GM21717 (cell line): ENCODE measurements at regions not wholly inside any gene's neighbourhood (a gene's known extent, or its start where the extent isn't known, plus 50 kb on each side); places are given as distances from the start of the nearest gene placed in this dataset.
"Not testable (repeated sequence)": the region's sequence is repeated elsewhere in the genome, so short reads cannot be mapped to it uniquely, and the experiment has no call there.

Source experiments
- ATAC-seq: cut with Tn5 transposase; IDR thresholded peaks from one replicate; pipeline ENCODE4 v1.9.1; 2021; ENCODE audit warnings: mild to moderate bottlenecking, moderate library complexity; ENCODE audit not compliant: unreplicated experiment

GRCh38 chr12:59056966-59057365 is 136.7 kb upstream of the LRIG3 start:
- no peak for ATAC-seq

- peak; percentile 64 for ATAC-seq
These were observed 135.0 kb upstream of the LRIG3 start for GRCh38 chr12:59055204-59055860.

GRCh38 chr12:59053266-59053899 is 133.1 kb upstream of the LRIG3 start:
- not testable (repeated sequence) for ATAC-seq

GRCh38 chr12:59046763-59047534 is 126.6 kb upstream of the LRIG3 start:
- ATAC-seq, result no peak

GRCh38 chr12:59044791-59045190 is 124.5 kb upstream of the LRIG3 start:
- no peak for ATAC-seq

GRCh38 chr12:59041241-59042121 is 121.2 kb upstream of the LRIG3 start:
- ATAC-seq, result no peak

- no peak for ATAC-seq
These were observed 120.4 kb upstream of the LRIG3 start for GRCh38 chr12:59040656-59041055.

- ATAC-seq, result no peak
These were observed 119.7 kb upstream of the LRIG3 start for GRCh38 chr12:59040043-59040442.

GRCh38 chr12:59039005-59039404 is 118.7 kb upstream of the LRIG3 start:
- ATAC-seq, result no peak

- ATAC-seq, result no peak
These were observed 116.9 kb upstream of the LRIG3 start for GRCh38 chr12:59036973-59037762.

GRCh38 chr12:59036347-59036746 is 116.0 kb upstream of the LRIG3 start:
- ATAC-seq, result no peak

- ATAC-seq, result no peak
These were observed 111.0 kb upstream of the LRIG3 start for GRCh38 chr12:59031313-59031712.

GRCh38 chr12:59030415-59030814 is 110.1 kb upstream of the LRIG3 start:
- no peak for ATAC-seq

- no peak for ATAC-seq
These were observed 106.9 kb upstream of the LRIG3 start for GRCh38 chr12:59027199-59027598.

- no peak for ATAC-seq
These were observed 103.6 kb upstream of the LRIG3 start for GRCh38 chr12:59023861-59024424.

- no peak for ATAC-seq
These were observed 100.0 kb upstream of the LRIG3 start for GRCh38 chr12:59020073-59020946.

- ATAC-seq, result no peak
These were observed 94.6 kb upstream of the LRIG3 start for GRCh38 chr12:59014885-59015284.

- ATAC-seq, result no peak
These were observed 90.6 kb upstream of the LRIG3 start for GRCh38 chr12:59010941-59011340.

- no peak for ATAC-seq
These were observed 89.8 kb upstream of the LRIG3 start for GRCh38 chr12:59010118-59010517.
